BLaER1 treated with 17β-estradiol and CSF1 and Interleukin-3, amounts not matched to agents 10 nM and 100 nM (cell line): ENCODE measurements at regions not wholly inside any gene's neighbourhood (a gene's known extent, or its start where the extent isn't known, plus 50 kb on each side); places are given as distances from the start of the nearest gene placed in this dataset.
"Not testable (repeated sequence)": the region's sequence is repeated elsewhere in the genome, so short reads cannot be mapped to it uniquely, and the experiment has no call there.

Experiments
- H3K27ac ChIP-seq, 11 experiments: shearing (Covaris generic); formaldehyde crosslinking; 2 replicates each; pipeline ENCODE4 v1.8.1; 2022
- H3K27me3 ChIP-seq, 11 experiments: shearing (Covaris generic); formaldehyde crosslinking; 2 replicates each; pipeline ENCODE4 v1.8.1; 2022
- H3K36me3 ChIP-seq, 11 experiments: shearing (Covaris generic); formaldehyde crosslinking; 2 replicates each; pipeline ENCODE4 v1.8.1; 2022
- H3K4me1 ChIP-seq, 10 experiments: shearing (Covaris generic); formaldehyde crosslinking; 2 replicates each; pipeline ENCODE4 v1.8.1; 2022
- H3K4me2 ChIP-seq, 11 experiments: shearing (Covaris generic); formaldehyde crosslinking; 2 replicates each; pipeline ENCODE4 v1.8.1; 2022
- H3K4me3 ChIP-seq, 10 experiments: shearing (Covaris generic); formaldehyde crosslinking; 2 replicates each; pipeline ENCODE4 v1.8.1; 2022
- H3K9ac ChIP-seq, 11 experiments: shearing (Covaris generic); formaldehyde crosslinking; 2 replicates each; pipeline ENCODE4 v1.8.1; 2022
- H3K9me3 ChIP-seq, 11 experiments: shearing (Covaris generic); formaldehyde crosslinking; replicated peaks in 1 of 11; 2 replicates each; pipeline ENCODE4 v1.8.1; 2022
- H4K20me1 ChIP-seq, 11 experiments: shearing (Covaris generic); formaldehyde crosslinking; 2 replicates each; pipeline ENCODE4 v1.8.1; 2022
- Cebpa-rat ChIP-seq, 11 experiments: shearing (Covaris generic); IDR thresholded peaks; 2 replicates each; pipeline ENCODE4 v1.8.1; 2022

GRCh38 chr5:130605234-130605633 lies 559.8 kb downstream of the HINT1 start:
- no peaks in the 10 kb centered on the region for H4K20me1 ChIP-seq
- H3K4me1 ChIP-seq: no peaks in the 10 kb centered on the region
- no peak for TF ChIP-seq Cebpa-rat (IDR thresholded peaks at IDR 0.05)
- no peaks in the 10 kb centered on the region for H3K27me3 ChIP-seq
- no peak overlapping the region for H3K27ac ChIP-seq
- H3K9ac ChIP-seq: no peak overlapping the region
- no peak overlapping the region for H3K4me3 ChIP-seq
- H3K36me3 ChIP-seq: no peaks in the 10 kb centered on the region
- H3K9me3 ChIP-seq: no peaks in the 10 kb centered on the region
- H3K4me2 ChIP-seq: no peak overlapping the region

DNA sequence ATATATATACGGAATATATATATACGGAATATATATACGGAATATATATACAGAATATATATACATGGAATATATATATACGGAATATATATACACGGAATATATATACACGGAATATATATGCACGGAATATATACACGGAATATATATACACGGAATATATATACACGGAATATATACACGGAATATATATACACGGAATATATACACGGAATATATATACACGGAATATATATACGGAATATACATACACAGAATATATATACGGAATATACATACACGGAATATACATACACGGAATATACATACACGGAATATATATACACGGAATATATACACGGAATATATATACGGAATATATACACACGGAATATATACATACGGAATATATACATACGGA lies 568.4 kb downstream of the HINT1 start:
- not testable (repeated sequence) for H3K36me3 ChIP-seq, H3K27me3 ChIP-seq, H3K9ac ChIP-seq, H3K4me3 ChIP-seq, H4K20me1 ChIP-seq, H3K4me1 ChIP-seq, H3K4me2 ChIP-seq, H3K9me3 ChIP-seq, H3K27ac ChIP-seq

DNA sequence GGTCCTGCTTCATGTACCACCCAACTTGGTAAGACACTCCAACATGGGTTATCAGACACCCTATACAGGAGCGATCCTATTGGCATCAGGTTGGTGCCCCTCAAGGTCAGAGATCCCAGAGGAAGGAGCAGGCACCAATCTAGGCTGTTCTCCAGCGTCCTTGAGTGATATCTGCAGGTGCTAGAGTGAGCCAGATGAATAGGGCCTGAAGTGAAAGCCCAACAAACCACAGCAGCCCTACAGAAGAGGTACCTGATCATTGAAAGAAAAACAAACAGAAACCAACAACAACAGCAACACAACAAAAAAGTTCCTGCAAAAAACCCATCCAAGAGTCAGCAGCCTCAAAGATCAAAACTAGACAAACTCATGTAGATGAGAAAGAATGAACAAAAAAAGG lies 584.8 kb downstream of the HINT1 start:
- no peak overlapping the region for H3K9ac ChIP-seq
- no peak overlapping the region for H3K27ac ChIP-seq
- no peak overlapping the region for H3K4me3 ChIP-seq
- TF ChIP-seq Cebpa-rat (IDR thresholded peaks at IDR 0.05): no peak
- no peak overlapping the region for H3K4me2 ChIP-seq
- no peaks in the 10 kb centered on the region for H3K9me3 ChIP-seq
- no peaks in the 10 kb centered on the region for H3K27me3 ChIP-seq
- no peaks in the 10 kb centered on the region for H3K4me1 ChIP-seq
- H3K36me3 ChIP-seq: no peaks in the 10 kb centered on the region
- H4K20me1 ChIP-seq: no peaks in the 10 kb centered on the region

DNA sequence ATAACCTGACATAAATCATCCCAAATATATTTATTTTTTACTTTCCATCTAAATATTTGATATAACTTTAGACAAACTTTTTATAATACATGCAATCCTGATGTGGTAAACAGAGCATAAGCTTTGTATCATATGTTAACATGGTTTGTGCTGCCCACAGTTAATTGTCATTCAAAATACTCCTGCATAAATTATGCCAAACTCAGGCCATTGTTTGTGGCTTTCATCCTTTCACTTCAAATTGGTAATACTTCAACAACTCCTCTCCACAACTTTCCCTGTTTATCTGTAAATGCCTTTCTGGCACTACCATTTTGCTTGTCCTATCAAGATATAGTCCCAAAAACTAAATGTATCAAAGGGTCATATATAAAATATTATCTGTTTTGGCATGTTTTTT lies 586.7 kb downstream of the HINT1 start:
- H3K4me2 ChIP-seq: no peak overlapping the region
- H3K9ac ChIP-seq: no peak overlapping the region
- H3K4me3 ChIP-seq: no peak overlapping the region
- H3K9me3 ChIP-seq: no peaks in the 10 kb centered on the region
- H3K27me3 ChIP-seq: no peaks in the 10 kb centered on the region
- TF ChIP-seq Cebpa-rat (IDR thresholded peaks at IDR 0.05): no peak
- no peaks in the 10 kb centered on the region for H4K20me1 ChIP-seq
- no peaks in the 10 kb centered on the region for H3K36me3 ChIP-seq
- H3K4me1 ChIP-seq: no peaks in the 10 kb centered on the region
- H3K27ac ChIP-seq: no peak overlapping the region

- H3K36me3 ChIP-seq: no peaks in the 10 kb centered on the region
- H3K27ac ChIP-seq: no peak overlapping the region
- no peaks in the 10 kb centered on the region for H3K27me3 ChIP-seq
- H3K9ac ChIP-seq: no peak overlapping the region
- no peaks in the 10 kb centered on the region for H4K20me1 ChIP-seq
- no peak overlapping the region for H3K4me3 ChIP-seq
- no peaks in the 10 kb centered on the region for H3K9me3 ChIP-seq
- H3K4me2 ChIP-seq: no peak overlapping the region
- no peak for TF ChIP-seq Cebpa-rat (IDR thresholded peaks at IDR 0.05)
- no peaks in the 10 kb centered on the region for H3K4me1 ChIP-seq
Measured at GRCh38 chr5:130571076-130571475, 594.0 kb downstream of the HINT1 start.

DNA sequence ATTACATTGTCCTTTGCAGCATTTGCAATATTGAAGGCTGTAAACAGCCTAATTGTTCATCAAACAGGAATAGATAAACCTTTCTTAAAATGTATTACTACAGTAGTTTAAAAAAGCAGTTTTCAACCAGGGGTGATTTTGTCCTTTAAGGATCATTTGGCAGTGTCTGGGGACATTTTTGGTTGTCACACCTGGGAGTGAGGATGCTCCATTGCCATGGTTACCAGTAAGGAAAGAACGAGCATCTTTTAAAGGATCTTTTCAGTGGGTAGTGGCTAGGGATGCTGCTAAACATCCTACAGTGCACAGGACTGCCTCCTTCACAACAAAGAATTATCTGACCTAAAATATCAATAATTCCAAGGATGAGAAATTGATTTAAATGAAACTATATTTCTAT lies 596.3 kb downstream of the HINT1 start:
- Histone ChIP-seq H3K4me3 (no peak overlapping the region), H3K27ac (no peak overlapping the region), H3K36me3 (no peaks in the 10 kb centered on the region), H3K9ac (no peak overlapping the region), H4K20me1 (no peaks in the 10 kb centered on the region), H3K27me3 (no peaks in the 10 kb centered on the region), H3K9me3 (no peaks in the 10 kb centered on the region), H3K4me2 (no peak overlapping the region), H3K4me1 (no peaks in the 10 kb centered on the region)
- no peak for TF ChIP-seq Cebpa-rat (IDR thresholded peaks at IDR 0.05)

DNA sequence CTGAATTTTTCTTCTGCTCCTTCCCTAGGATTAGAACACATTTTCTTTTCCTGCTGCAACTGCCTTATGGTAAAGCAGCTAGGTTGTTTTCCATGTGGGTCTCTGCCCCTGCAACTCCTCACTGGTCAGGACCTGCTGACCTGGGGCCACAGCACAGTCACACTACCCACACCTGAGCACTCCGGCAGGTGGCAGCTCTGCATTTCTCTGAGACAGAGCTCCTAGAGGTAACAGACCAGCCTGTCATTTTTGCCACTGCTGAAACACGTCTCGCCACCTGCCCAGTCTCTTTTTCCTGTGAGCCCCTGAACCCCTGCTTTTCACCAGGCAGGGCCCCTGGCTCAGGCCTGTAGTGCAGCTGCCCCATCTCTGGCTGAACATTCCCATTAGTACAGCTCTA lies 609.6 kb downstream of the HINT1 start:
- Histone ChIP-seq H3K4me2 (no peak overlapping the region), H3K27ac (no peak overlapping the region), H4K20me1 (no peaks in the 10 kb centered on the region), H3K4me3 (no peak overlapping the region), H3K4me1 (peaks cover 0 to 4% (median 0%) of the 10 kb centered on the region in 10 experiments; a peak in 4 of 20 replicates), H3K9ac (no peak overlapping the region), H3K36me3 (no peaks in the 10 kb centered on the region), H3K27me3 (no peaks in the 10 kb centered on the region), H3K9me3 (peaks cover 0 to 32% (median 12%) of the 10 kb centered on the region in 11 experiments; a peak in 14 of 22 replicates)
- TF ChIP-seq Cebpa-rat (IDR thresholded peaks at IDR 0.05): no peak

DNA sequence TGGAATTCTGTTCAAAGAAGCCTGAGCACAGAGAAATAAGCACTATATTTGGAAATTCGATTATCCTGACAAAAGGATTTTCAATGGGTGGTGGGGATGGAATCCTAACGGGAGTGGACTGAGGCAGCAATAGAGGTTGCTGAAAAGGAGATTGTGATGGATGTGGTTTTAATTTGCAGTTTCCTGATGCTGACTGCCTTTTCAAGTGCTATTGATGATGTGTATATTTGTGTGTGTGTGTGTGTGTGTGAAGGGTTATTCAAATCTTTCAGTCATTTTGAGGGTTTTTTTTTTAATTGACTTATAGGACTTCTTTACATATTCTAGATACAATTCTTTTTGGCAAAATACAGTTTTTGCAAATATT lies 614.5 kb downstream of the HINT1 start:
- peaks cover 0 to 17% (median 0%) of the 10 kb centered on the region in 10 experiments; a peak in 6 of 20 replicates for H3K4me1 ChIP-seq
- no peaks in the 10 kb centered on the region for H3K36me3 ChIP-seq
- no peak for TF ChIP-seq Cebpa-rat (IDR thresholded peaks at IDR 0.05)
- H3K27ac ChIP-seq: no peak overlapping the region
- no peaks in the 10 kb centered on the region for H4K20me1 ChIP-seq
- no peaks in the 10 kb centered on the region for H3K9me3 ChIP-seq
- H3K9ac ChIP-seq: no peak overlapping the region
- H3K4me2 ChIP-seq: peak overlapping the region in 3 of 11 experiments; percentile 14 to 27 (median 23); a peak in 2 of 22 replicates
- no peak overlapping the region for H3K4me3 ChIP-seq
- no peaks in the 10 kb centered on the region for H3K27me3 ChIP-seq

DNA sequence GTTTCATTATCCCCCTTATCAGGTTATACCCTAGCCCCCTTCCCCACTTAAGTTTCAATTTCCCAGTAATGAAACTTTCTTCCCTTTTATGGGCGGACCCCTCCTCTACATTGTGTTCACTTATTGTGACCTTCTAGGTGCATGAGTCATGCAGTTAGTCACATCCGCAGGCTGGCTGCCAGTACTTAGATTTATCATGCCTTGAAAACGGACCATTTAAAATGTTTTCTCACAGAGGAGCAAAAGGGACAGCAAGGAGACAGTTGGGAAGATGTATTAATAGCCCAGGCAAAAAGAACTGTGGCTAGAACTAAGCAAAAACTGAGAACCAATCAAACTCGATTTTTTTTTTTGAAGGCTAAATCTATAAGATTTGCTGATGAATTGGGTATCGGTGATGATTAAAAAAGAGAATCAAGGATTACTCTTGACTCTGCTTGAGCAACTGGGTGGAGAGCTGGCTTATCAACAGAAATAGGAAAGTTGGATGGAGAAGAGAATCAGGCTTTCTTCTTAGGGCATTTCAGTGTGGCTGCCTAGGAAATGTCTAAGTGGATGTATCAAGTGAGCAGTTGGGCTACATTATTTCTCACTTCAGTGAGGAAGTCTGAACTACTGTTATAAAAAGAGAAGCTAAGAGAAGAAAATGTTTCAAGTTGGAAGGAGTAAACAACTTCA lies 615.0 kb downstream of the HINT1 start:
- H3K9me3 ChIP-seq: no peaks in the 10 kb centered on the region
- TF ChIP-seq Cebpa-rat (IDR thresholded peaks at IDR 0.05): no peak
- no peak overlapping the region for H3K9ac ChIP-seq
- no peak overlapping the region for H3K4me3 ChIP-seq
- H3K36me3 ChIP-seq: no peaks in the 10 kb centered on the region
- H4K20me1 ChIP-seq: no peaks in the 10 kb centered on the region
- no peaks in the 10 kb centered on the region for H3K27me3 ChIP-seq
- H3K4me2 ChIP-seq: peak overlapping the region in 4 of 11 experiments; percentile 14 to 27 (median 20); a peak in 3 of 22 replicates
- H3K27ac ChIP-seq: no peak overlapping the region
- peaks cover 0 to 17% (median 0%) of the 10 kb centered on the region in 10 experiments; a peak in 6 of 20 replicates for H3K4me1 ChIP-seq

DNA sequence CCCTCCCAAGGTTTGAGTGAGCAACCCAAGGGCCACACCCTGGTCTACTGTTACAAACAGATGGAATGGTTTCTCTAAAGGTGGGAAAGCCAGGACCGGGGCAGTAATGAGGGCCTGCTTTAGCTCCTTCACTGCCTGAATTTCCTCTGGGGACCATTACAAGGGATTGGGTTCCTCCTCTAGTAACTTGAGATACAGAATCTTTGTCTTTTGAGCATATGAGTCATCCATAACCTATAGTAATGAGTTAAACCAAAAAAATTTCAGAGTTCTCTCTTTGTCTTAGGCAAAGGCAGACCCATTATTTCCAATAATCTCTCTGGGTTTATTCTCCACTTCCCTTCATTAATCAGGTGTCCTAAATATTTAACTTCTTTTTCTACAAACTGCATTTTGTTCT lies 618.8 kb downstream of the HINT1 start:
- H3K4me2 ChIP-seq: no peak overlapping the region
- H4K20me1 ChIP-seq: no peaks in the 10 kb centered on the region
- TF ChIP-seq Cebpa-rat (IDR thresholded peaks at IDR 0.05): no peak
- H3K9me3 ChIP-seq: 0 out of 22 replicates have a peak, but pooled peaks cover 0 to 11% (median 0%) of the 10 kb centered on the region in 11 experiments
- no peak overlapping the region for H3K27ac ChIP-seq
- no peaks in the 10 kb centered on the region for H3K36me3 ChIP-seq
- H3K4me3 ChIP-seq: no peak overlapping the region
- H3K27me3 ChIP-seq: no peaks in the 10 kb centered on the region
- peaks cover 0 to 38% (median 19%) of the 10 kb centered on the region in 10 experiments; a peak in 15 of 20 replicates for H3K4me1 ChIP-seq
- no peak overlapping the region for H3K9ac ChIP-seq
